ENCODE measurements at regions not wholly inside any gene's neighbourhood (a gene's known extent, or its start where the extent isn't known, plus 50 kb on each side); places are given as distances from the start of the nearest gene placed in this dataset.

DNA sequence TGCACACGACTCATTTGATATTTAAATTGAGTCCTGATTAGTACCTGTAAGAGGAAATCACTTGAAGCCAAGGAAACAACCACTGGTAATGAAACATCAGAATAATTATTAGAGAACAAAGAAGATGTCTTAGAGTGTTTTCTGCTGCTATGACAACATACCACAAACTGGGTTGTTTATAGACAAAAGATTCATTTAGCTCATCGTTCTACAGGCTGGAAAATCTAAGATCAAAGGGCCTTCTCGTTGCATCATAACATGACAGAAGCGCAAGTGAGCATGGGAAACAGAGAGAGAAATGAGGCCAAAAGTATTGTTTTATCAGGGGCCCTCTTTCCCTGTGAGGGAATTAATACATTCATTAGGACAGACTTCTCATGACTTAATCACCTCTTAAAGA lies 1024.0 kb upstream of the PCDH9 start:
- TF ChIP-seq CREB1 (IDR thresholded peaks at IDR 0.05) (no peak), MAFK (IDR thresholded peaks at IDR 0.05; ENCODE audit: low read depth, low read length) (no peak), SP1 (IDR thresholded peaks at IDR 0.05; ENCODE audit: low read depth, low read length) (no peak), SIX5 (IDR thresholded peaks at IDR 0.05; ENCODE audit: low read depth, low read length) (no peak)
- Histone ChIP-seq H2BK120ac (replicated peaks; ENCODE audit: low read depth, low read length) (no peak overlapping the region), H3K23ac (ENCODE audit: insufficient read length) (no peak overlapping the region), H3K4me3 (ENCODE audit: extremely low read depth in 1 of 4, insufficient read depth in 2 of 4, low read depth in 3 of 4, low read length in 4 of 4) (no peak overlapping the region), H3K27me3 (replicated peaks in 1 of 4; ENCODE audit: control insufficient read depth in 3 of 4, extremely low read depth in 1 of 4, insufficient read depth in 3 of 4, low read length in 3 of 4) (no peaks in the 10 kb centered on the region), H3K14ac (ENCODE audit: insufficient read length) (no peak overlapping the region), H2AK5ac (ENCODE audit: low read depth, low read length) (no peak overlapping the region), H4K91ac (replicated peaks; ENCODE audit: insufficient read length, low read length) (no peak overlapping the region), H4K20me1 (replicated peaks in 1 of 2; ENCODE audit: control insufficient read depth in 1 of 2, insufficient read depth in 2 of 2, low read length in 2 of 2) (no peaks in the 10 kb centered on the region), H4K5ac (ENCODE audit: insufficient read length, low read depth, low read length) (no peak overlapping the region), H3K23me2 (ENCODE audit: low read depth, low read length) (no peaks in the 10 kb centered on the region), H2BK12ac (ENCODE audit: low read depth, low read length) (no peak overlapping the region), H3K4me2 (ENCODE audit: insufficient read depth in 1 of 2, low read depth in 2 of 2, low read length in 2 of 2) (no peak overlapping the region), H3K4me1 (replicated peaks in 1 of 4; ENCODE audit: control insufficient read depth in 3 of 4, insufficient read depth in 4 of 4, low read length in 3 of 4) (no peaks in the 10 kb centered on the region), H3K9ac (replicated peaks in 1 of 4; ENCODE audit: extremely low read depth in 1 of 4, low read depth in 3 of 4, low read length in 3 of 4) (no peak overlapping the region), H2BK5ac (ENCODE audit: low read depth, low read length) (no peak overlapping the region), H2BK20ac (ENCODE audit: low read length) (no peak overlapping the region), H3K27ac (ENCODE audit: low read depth, low read length) (no peak overlapping the region), H3K79me1 (ENCODE audit: low read depth, low read length) (no peaks in the 10 kb centered on the region), H3K4ac (replicated peaks; ENCODE audit: insufficient read length, low read depth, low read length) (no peak overlapping the region), H3K56ac (replicated peaks; ENCODE audit: insufficient read length, low read depth, low read length) (no peak overlapping the region), H3K9me3 (ENCODE audit: insufficient read depth in 2 of 2, low read depth in 1 of 2, low read length in 1 of 2) (no peaks in the 10 kb centered on the region), H3K18ac (ENCODE audit: extremely low read depth, low read length) (no peak overlapping the region), H3K79me2 (ENCODE audit: control insufficient read depth in 1 of 2, insufficient read depth in 2 of 2, low read length in 2 of 2) (no peaks in the 10 kb centered on the region), H4K8ac (ENCODE audit: extremely low read depth, insufficient read depth, low read length) (no peak overlapping the region), H3K36me3 (ENCODE audit: control insufficient read depth in 2 of 4, insufficient read depth in 4 of 4, low read length in 3 of 4) (no peaks in the 10 kb centered on the region), H2AFZ (ENCODE audit: low read length) (peak overlapping the region; percentile 70; the same call in 1 of the 2 replicates), H2BK15ac (ENCODE audit: low read length) (no peak overlapping the region)
- CTCF ChIA-PET (ENCODE audit: partially characterized antibody) = no interaction called here
- POLR2A ChIA-PET (ENCODE audit: partially characterized antibody) = no interaction called here
- DNase-seq (ENCODE audit: low read depth in 1 of 2, low spot score in 2 of 2) (no peak), FAIRE-seq (no peak)
- WGBS, 2 experiments (ENCODE audit: extremely low coverage in 1 of 2, insufficient coverage in 1 of 2, insufficient read length in 1 of 2, insufficient replicate concordance in 2 of 2, low coverage in 1 of 2, low lambda C conversion rate in 2 of 2, missing lambda C conversion rate in 1 of 2) = 83% methylated on average over 4 of the region's 4 CpGs; no CpG with 5 or more reads in 1 of the 2 experiments

Measured in H1 (cell line).